DMS79 treated with DMSO at 0.1 percent for 48 hours (cell line): ENCODE measurements at regions not wholly inside any gene's neighbourhood (a gene's known extent, or its start where the extent isn't known, plus 50 kb on each side); places are given as distances from the start of the nearest gene placed in this dataset.
"Not testable (repeated sequence)": the region's sequence is repeated elsewhere in the genome, so short reads cannot be mapped to it uniquely, and the experiment has no call there.

Experiments
- DNase-seq: peaks from one replicate; lab custom pipeline; 2025; lab: John Stamatoyannopoulos, UW

- no peak for DNase-seq
Measured at GRCh38 chr16:65725156-65725845, 603.4 kb upstream of the CDH11 start.

- no peak for DNase-seq
Measured at GRCh38 chr16:65722429-65722828, 600.6 kb upstream of the CDH11 start.

DNA sequence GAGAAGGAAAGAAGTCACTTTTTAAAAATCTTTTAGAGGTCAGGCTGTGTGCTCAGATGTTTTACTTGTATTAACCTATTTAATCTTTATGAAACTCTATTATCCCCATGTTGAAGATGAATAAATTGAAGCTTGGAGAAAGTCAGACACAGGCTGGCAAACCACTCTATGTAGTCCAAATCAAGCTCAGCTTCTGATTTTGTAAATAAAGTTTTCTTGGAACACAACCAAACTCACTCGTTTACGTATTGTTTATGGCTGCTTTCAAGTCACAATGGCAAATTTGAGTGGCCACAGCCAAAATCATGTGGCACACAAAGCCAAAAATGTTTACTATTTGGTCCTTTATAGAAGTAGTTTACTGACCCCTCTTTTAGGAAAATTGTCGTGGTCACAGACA lies 596.0 kb upstream of the CDH11 start:
- no peak for DNase-seq

GRCh38 chr16:65716737-65717700 lies 595.2 kb upstream of the CDH11 start:
- DNase-seq, result no peak

- DNase-seq, result no peak
Measured at GRCh38 chr16:65713181-65713808, 591.4 kb upstream of the CDH11 start.

- no peak for DNase-seq
Measured at GRCh38 chr16:65710107-65710506, 588.2 kb upstream of the CDH11 start.

DNA sequence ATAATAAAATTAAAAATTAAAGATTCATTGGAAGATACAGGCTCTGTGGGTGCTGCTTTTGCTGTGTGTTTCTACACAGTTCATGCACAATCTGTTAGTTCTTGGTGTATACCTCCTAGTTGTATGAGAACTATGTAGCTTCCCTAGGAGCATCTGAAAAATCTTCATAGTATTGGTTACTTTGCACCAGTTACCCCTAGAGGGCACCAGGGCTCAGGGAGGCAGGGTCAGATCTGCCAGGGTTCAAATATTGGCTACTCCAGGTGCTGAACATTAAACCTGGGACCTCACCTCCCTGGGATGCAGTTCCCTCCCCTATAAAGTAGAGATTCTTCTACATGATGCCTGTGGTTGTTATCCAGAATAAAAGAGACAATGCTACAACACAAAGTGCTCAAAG lies 583.0 kb upstream of the CDH11 start:
- DNase-seq, result no peak

DNA sequence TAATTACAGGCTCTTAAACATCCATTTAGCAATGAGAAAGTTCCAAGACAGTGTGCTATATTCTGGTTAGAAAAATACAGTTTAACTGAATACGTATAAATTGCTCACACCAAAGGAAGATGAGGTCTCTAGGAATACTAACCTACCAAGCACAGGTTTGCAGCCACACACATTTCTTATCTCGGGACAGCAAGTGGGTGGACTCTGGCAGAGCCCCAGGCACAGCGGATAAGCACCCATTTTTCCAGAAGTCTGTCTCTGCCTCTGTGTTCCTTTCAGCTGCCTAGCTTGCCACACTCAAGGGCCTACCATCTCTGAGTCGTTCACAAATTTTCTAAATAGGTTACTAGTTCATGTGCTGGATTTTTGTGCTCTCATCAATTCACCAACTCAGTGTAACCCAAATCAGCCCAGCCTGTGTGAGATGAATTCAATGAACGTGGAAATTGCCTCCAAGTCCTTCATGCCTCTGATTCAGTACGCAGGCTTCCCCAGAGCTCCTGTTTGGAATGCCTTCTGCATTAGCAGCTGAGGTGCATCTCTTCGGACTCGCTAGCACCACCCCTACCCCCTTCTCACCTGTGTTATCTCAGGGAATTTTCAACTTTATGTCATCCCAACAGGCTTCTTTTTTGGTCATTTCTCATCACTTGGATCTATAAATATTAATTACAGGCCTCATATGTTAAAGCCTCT lies 581.0 kb upstream of the CDH11 start:
- DNase-seq, result no peak

DNA sequence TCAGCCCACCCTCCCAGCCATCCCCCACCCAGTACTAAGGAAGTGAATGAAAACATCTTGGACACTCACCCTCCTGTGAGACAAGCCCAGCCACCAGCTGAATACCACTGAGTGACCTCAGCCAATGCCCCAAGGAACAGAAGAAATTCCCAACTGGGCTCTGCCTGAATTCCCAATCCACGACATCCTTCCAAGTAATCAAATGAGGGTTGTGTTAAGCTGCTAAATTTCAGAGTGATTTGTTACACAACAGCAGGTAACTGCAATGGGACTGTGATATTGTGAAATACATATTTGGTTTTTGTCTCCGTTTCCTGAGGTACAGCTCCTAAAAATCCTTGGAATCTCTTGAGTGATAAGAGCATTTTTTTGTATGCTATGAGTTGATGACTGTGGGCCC lies 578.7 kb upstream of the CDH11 start:
- DNase-seq, result no peak

GRCh38 chr16:65698791-65699321 lies 577.0 kb upstream of the CDH11 start:
- no peak for DNase-seq

DNA sequence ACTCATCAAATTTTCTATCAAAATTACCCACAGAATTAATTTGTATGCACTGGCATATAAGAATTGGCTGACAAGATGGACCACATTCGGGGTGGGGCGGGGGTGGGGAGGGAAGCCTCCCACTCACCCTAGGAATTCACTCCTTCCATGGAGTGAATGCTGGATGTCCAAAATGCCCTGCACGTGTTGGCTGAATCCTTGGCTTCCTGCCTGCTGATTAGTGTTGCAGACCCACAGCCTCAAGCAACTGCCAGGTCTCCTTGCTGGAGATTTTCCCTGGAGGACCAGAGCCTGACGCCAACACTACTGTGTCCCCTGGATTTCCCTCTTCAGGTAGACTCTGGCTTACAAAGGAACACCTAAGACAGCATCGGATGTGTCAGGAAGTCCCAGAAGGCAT lies 575.7 kb upstream of the CDH11 start:
- no peak for DNase-seq

GRCh38 chr16:65697065-65697464 lies 575.2 kb upstream of the CDH11 start:
- no peak for DNase-seq

- DNase-seq, result not testable (repeated sequence)
Measured at GRCh38 chr16:65691846-65692245, 570.0 kb upstream of the CDH11 start.

DNA sequence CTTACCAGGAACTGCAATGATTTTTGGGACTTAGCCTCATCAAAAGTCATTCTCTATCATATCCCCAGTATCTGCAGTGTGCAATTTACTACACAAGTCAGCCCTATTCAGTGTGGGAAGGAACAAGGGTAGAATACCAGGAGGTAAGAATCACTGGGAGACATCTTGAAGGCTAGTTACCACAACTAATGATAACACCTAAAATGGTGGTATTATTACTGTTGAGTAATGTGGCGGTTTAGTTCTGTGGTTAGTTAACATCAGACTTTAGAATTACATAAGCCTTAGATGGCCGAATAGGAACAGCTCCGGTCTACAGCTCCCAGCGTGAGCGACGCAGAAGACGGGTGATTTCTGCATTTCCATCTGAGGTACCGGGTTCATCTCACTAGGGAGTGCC lies 567.9 kb upstream of the CDH11 start:
- DNase-seq, result no peak

GRCh38 chr16:65688301-65688700 lies 566.4 kb upstream of the CDH11 start:
- DNase-seq, result no peak

DNA sequence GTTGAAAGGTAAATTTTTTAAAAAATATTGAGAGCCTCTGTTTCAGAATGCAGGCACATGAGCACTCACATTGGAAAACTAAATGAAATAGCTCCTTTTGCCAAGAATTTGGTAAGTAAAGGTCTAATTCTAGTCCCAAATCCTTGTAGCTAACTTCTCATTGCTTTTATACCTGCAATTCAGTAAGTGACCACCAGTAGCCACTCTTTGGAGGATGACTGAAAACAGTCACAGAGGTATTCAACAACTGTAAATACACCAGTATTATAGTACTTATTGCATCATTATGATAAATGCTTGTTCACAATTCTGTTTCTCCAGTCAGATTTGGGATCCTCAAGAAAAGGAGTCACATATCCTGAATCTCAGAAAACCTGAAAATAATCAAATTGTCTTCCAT lies 562.4 kb upstream of the CDH11 start:
- DNase-seq, result no peak

- no peak for DNase-seq
Measured at GRCh38 chr16:65681406-65681805, 559.5 kb upstream of the CDH11 start.

DNA sequence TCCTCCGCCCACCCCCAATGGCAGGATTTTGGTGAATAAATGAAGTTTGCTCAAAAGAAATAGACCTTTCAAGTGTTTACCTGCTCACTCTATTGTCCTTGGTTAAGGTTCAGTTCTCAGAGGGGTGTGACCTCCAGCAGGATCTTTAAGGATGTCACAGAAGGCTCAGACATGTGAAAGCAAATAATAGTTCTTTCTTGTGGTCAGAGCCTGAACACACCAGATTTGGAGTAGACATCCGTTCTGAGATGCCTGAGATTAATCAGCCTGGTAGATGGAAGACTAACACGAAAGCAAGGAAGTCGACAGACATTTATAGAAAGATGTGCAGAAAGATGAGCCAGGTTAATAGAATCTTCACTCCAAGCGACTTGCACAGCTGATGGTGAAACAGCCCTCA lies 557.9 kb upstream of the CDH11 start:
- DNase-seq, result no peak

- no peak for DNase-seq
Measured at GRCh38 chr16:65675161-65675560, 553.3 kb upstream of the CDH11 start.

- no peak for DNase-seq
Measured at GRCh38 chr16:65672960-65673359, 551.1 kb upstream of the CDH11 start.

GRCh38 chr16:65671071-65671470 lies 549.2 kb upstream of the CDH11 start:
- no peak for DNase-seq

DNA sequence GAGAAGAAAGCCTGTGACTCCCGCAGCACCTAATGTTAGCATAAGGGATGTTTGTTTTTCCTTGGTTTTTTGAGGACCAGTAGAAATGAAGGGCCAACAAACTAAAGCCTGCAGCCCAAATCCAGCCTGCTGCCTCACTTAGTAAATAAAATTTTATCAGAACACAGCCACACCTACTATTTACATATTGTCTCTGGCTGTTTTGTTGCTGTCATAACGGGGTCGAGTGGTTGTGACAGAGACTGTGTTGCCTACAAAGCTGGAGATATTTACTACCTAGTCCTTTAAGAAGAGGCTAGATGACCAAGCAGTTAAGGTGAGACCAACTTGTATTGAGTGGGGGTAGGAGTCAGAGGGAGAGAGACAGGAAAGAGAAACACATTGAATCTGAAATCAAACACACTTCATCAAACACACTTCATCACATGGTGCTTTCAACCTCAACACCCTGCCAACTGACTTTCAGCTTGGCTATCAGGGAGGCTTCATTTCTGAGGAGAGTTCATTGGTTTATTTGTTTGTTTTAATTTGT lies 546.3 kb upstream of the CDH11 start:
- no peak for DNase-seq
